ENCODE measurements at regions not wholly inside any gene's neighbourhood (a gene's known extent, or its start where the extent isn't known, plus 50 kb on each side); places are given as distances from the start of the nearest gene placed in this dataset.

DNA sequence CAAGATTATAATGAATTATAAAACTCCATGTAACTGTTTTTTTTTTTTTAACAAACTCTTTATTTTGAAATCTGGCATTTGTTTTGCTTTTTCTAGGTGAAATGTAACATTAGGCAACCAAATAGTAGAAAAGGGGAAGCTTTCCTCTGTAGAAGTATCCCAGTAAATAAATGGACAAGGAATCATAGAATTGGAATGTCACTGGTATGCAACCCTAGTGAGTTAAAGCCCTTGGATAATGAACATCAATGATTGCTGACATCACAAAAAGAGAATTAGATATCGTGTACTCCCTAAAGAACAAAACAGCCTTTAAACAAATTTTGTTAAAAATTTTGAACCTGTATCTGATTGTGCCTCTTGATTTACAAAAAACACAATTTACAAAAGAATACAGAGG is 93.9 kb upstream of the OGFRL1 start:
- H3K4me3 ChIP-seq (ENCODE audit: low read depth in 1 of 2, low read length in 1 of 2), result no peak overlapping the region
- no peak overlapping the region for H3K27ac ChIP-seq
- no peaks in the 10 kb centered on the region for H3K36me3 ChIP-seq
- H3K27me3 ChIP-seq, result no peaks in the 10 kb centered on the region
- TF ChIP-seq, protein P1, sequence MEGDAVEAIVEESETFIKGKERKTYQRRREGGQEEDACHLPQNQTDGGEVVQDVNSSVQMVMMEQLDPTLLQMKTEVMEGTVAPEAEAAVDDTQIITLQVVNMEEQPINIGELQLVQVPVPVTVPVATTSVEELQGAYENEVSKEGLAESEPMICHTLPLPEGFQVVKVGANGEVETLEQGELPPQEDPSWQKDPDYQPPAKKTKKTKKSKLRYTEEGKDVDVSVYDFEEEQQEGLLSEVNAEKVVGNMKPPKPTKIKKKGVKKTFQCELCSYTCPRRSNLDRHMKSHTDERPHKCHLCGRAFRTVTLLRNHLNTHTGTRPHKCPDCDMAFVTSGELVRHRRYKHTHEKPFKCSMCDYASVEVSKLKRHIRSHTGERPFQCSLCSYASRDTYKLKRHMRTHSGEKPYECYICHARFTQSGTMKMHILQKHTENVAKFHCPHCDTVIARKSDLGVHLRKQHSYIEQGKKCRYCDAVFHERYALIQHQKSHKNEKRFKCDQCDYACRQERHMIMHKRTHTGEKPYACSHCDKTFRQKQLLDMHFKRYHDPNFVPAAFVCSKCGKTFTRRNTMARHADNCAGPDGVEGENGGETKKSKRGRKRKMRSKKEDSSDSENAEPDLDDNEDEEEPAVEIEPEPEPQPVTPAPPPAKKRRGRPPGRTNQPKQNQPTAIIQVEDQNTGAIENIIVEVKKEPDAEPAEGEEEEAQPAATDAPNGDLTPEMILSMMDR (IDR thresholded peaks at IDR 0.05), result no peak
- H3K9me3 ChIP-seq, result no peaks in the 10 kb centered on the region
- no peaks in the 10 kb centered on the region for H3K4me1 ChIP-seq (ENCODE audit: control insufficient read depth in 1 of 2, insufficient read depth in 1 of 2, low read depth in 1 of 2, low read length in 1 of 2)

DNA sequence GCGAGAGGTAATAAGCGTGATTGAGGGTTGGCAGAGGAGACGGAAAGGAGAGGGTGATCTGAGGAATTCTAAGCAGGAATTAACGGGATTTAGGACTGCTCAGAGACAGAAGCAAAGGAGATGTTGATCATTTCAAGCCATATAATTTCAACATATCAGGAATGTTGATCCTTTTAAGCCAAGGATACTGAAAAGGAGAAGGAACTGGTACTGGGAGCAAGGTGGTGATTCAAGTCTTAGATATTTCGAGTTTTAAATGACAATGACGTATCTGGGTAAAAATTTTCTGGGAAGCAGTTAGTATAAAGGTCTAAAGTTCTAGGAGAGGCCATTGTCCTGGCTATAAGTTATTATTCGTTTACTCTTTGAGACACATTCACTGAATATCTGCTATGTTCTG is 91.3 kb upstream of the OGFRL1 start:
- H3K4me1 ChIP-seq (ENCODE audit: control insufficient read depth in 1 of 2, insufficient read depth in 1 of 2, low read depth in 1 of 2, low read length in 1 of 2), result no peaks in the 10 kb centered on the region
- no peak overlapping the region for H3K27ac ChIP-seq
- H3K27me3 ChIP-seq, result no peaks in the 10 kb centered on the region
- TF ChIP-seq, protein P1 (IDR thresholded peaks at IDR 0.05), result no peak
- H3K36me3 ChIP-seq, result no peaks in the 10 kb centered on the region
- H3K4me3 ChIP-seq (ENCODE audit: low read depth in 1 of 2, low read length in 1 of 2), result no peak overlapping the region
- no peaks in the 10 kb centered on the region for H3K9me3 ChIP-seq

DNA sequence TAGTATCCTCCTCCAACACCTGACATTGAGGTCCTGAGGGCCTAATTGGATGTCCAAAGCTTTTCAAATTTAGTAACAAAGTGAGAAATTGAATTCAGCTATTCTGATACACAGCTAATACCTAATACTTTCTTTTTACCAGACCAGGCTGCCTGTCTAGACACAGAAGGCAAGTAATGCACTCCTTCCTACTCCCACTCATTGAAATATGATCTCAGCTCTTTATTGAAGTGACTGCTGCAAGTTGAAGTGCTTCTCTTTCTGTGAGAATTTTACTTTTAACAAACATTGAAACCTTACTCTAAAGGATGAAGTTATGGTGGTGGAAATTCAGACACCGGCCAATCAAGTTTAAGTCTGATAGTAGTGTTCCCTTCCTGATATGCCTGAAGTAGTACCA is 90.8 kb upstream of the OGFRL1 start:
- H3K4me3 ChIP-seq (ENCODE audit: low read depth in 1 of 2, low read length in 1 of 2), result no peak overlapping the region
- TF ChIP-seq, protein P1 (IDR thresholded peaks at IDR 0.05), result no peak
- no peaks in the 10 kb centered on the region for H3K27me3 ChIP-seq
- H3K36me3 ChIP-seq, result no peaks in the 10 kb centered on the region
- no peak overlapping the region for H3K27ac ChIP-seq
- no peaks in the 10 kb centered on the region for H3K4me1 ChIP-seq (ENCODE audit: control insufficient read depth in 1 of 2, insufficient read depth in 1 of 2, low read depth in 1 of 2, low read length in 1 of 2)
- no peaks in the 10 kb centered on the region for H3K9me3 ChIP-seq

DNA sequence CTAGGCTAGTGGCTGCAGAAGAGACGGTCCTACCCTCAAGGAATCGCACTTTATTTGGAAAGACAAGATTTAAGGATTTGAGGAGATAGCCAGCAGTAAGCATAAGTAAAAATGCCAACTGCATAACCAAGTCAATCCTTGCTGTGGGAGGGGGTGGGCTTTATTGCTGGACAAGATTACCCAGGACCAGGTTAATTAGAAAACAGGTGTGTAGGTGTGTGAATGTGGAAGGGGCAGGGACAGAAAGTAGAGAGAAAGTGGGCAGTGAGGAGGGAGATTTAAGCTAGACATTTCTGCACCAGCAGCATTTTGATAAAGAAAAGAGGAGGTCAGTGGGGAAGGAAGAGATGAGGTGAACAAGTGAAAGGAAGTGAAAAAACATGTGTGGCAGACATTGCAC is 89.7 kb upstream of the OGFRL1 start:
- TF ChIP-seq, protein P1 (IDR thresholded peaks at IDR 0.05), result no peak
- Histone ChIP-seq H3K27ac (no peak overlapping the region), H3K27me3 (no peaks in the 10 kb centered on the region), H3K9me3 (no peaks in the 10 kb centered on the region), H3K4me3 (ENCODE audit: low read depth in 1 of 2, low read length in 1 of 2) (no peak overlapping the region), H3K4me1 (ENCODE audit: control insufficient read depth in 1 of 2, insufficient read depth in 1 of 2, low read depth in 1 of 2, low read length in 1 of 2) (no peaks in the 10 kb centered on the region), H3K36me3 (no peaks in the 10 kb centered on the region)

DNA sequence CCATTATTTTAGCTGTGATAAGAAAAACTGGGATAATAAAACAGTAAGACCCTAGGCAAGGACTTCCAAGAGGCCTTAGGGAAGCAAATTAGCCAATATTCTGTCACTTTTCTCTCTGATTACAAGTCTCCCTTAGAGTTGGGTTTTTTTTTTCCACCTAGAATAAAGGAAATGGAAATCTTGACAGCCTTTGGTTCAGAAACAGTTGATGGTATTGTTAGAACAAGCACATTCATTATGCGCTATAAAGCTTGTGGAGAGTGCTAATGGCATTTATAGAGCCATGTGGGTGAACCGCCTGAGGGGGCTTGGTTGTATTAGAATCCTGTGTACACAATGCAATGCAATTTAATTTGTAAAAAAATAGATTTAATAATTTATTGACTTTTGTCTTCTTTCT is 88.9 kb upstream of the OGFRL1 start:
- TF ChIP-seq, protein P1 (IDR thresholded peaks at IDR 0.05), result no peak
- Histone ChIP-seq H3K27me3 (no peaks in the 10 kb centered on the region), H3K4me1 (ENCODE audit: control insufficient read depth in 1 of 2, insufficient read depth in 1 of 2, low read depth in 1 of 2, low read length in 1 of 2) (no peaks in the 10 kb centered on the region), H3K27ac (no peak overlapping the region), H3K4me3 (ENCODE audit: low read depth in 1 of 2, low read length in 1 of 2) (no peak overlapping the region), H3K9me3 (no peaks in the 10 kb centered on the region), H3K36me3 (no peaks in the 10 kb centered on the region)

DNA sequence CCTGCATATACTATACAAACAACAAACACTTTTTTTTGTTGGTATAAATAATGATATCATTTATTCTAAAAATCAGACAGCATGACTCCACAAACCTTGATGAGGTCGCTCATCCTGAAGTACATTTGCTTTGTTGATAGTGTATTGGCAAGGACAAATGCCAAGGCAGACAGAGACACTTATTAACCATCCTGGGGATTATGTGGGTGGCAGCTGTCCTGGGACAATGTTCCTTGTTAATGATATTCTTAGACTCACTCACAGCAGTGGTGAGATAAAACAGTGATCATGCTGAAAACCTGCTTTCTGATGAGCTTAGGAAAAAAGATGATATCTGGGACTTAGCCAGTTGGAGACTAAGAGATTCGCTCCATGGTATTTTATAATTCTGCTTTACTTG is 85.4 kb upstream of the OGFRL1 start:
- TF ChIP-seq, protein P1 (IDR thresholded peaks at IDR 0.05), result no peak
- H3K36me3 ChIP-seq, result no peaks in the 10 kb centered on the region
- no peaks in the 10 kb centered on the region for H3K9me3 ChIP-seq
- H3K27ac ChIP-seq, result no peak overlapping the region
- no peaks in the 10 kb centered on the region for H3K4me1 ChIP-seq (ENCODE audit: control insufficient read depth in 1 of 2, insufficient read depth in 1 of 2, low read depth in 1 of 2, low read length in 1 of 2)
- no peak overlapping the region for H3K4me3 ChIP-seq (ENCODE audit: low read depth in 1 of 2, low read length in 1 of 2)
- H3K27me3 ChIP-seq, result no peaks in the 10 kb centered on the region
